Lower leg skin (tissue), 4 donors: ENCODE measurements at regions not wholly inside any gene's neighbourhood (a gene's known extent, or its start where the extent isn't known, plus 50 kb on each side); places are given as distances from the start of the nearest gene placed in this dataset.
A peak's percentile ranks its signal among the peaks of the same experiment; 100 is the strongest.

Experiments used
- DNase-seq, 2 donors: peaks; one replicate each; pipeline ENCODE4 v3.0.0-alpha.2; 2019; ENCODE audit warnings: low spot score in 2 of 2
- H3K4me3 ChIP-seq: fragments of 200-600 bp; sonication (generic); 2 replicates; pipeline ENCODE4 v1.5.1; 2017; ENCODE audit warnings: mild to moderate bottlenecking, low read depth; ENCODE audit not compliant: poor library complexity, severe bottlenecking
- CTCF ChIP-seq, 3 donors: fragments of 450-650 bp; IDR thresholded peaks; one replicate each; pipeline ENCODE4 v1.5.1; 2016; ENCODE audit warnings: antibody characterized with exemption in 3 of 3, mild to moderate bottlenecking in 3 of 3, moderate library complexity in 2 of 3
- POLR2A ChIP-seq, 2 donors: fragments of 450-650 bp; IDR thresholded peaks; one replicate each; pipeline ENCODE4 v1.6.1; 2016 to 2017; ENCODE audit warnings: antibody characterized with exemption in 2 of 2, mild to moderate bottlenecking in 1 of 2, moderate library complexity in 1 of 2
- WGBS, 2 donors: methylation state at CpG; one replicate each; pipeline ENCODE4 v1.1.5; 2018; 5-methylcytosine and 5-hydroxymethylcytosine counted together
- intact Hi-C: fragments of 100-400 bp; cut with DNase I; formaldehyde crosslinking; loops from one replicate; pipeline ENCODE4 v1.15.0; 2023; ENCODE audit warnings: low total_unique reads

GRCh38 chr17:37847102-37847501 is 77.1 kb upstream of the TBC1D3K start:
- no peak overlapping the region for H3K4me3 ChIP-seq
- WGBS, 2 donors, result 88 to 91% methylated on average over 7 of the region's 7 CpGs
- no peak for DNase-seq
- no peak for TF ChIP-seq CTCF (IDR thresholded peaks at IDR 0.05)
- TF ChIP-seq POLR2A (IDR thresholded peaks at IDR 0.05), result no peak
- intact Hi-C loops, result no loop called here

- intact Hi-C loops, result no loop called here
- DNase-seq, result no peak
- no peak for TF ChIP-seq CTCF (IDR thresholded peaks at IDR 0.05)
- TF ChIP-seq POLR2A (IDR thresholded peaks at IDR 0.05), result no peak
- WGBS, 2 donors, result 54 to 64% methylated on average over 15 of the region's 15 CpGs
- H3K4me3 ChIP-seq, result no peak overlapping the region
These were observed 79.3 kb upstream of the TBC1D3K start for GRCh38 chr17:37844977-37845293.

- DNase-seq, result peak; percentile 28 to 90
- intact Hi-C loops, result no loop called here
- 34 to 35% methylated on average over 29 of the region's 29 CpGs for WGBS, 2 donors
- TF ChIP-seq POLR2A (IDR thresholded peaks at IDR 0.05) (no peak), CTCF (IDR thresholded peaks at IDR 0.05) (no peak)
- H3K4me3 ChIP-seq, result no peak overlapping the region
These were observed 79.8 kb upstream of the TBC1D3K start for GRCh38 chr17:37844158-37844976.

GRCh38 chr17:37842401-37842800 is 81.8 kb upstream of the TBC1D3K start:
- WGBS, 2 donors, result 89 to 92% methylated on average over 8 of the region's 8 CpGs
- TF ChIP-seq CTCF (IDR thresholded peaks at IDR 0.05), result no peak
- intact Hi-C loops, result no loop called here
- no peak for DNase-seq
- H3K4me3 ChIP-seq, result no peak overlapping the region

- WGBS, 2 donors, result 76 to 85% methylated on average over 1 of the region's 1 CpG
- no peak overlapping the region for H3K4me3 ChIP-seq
- no peak for DNase-seq
- no peak for TF ChIP-seq CTCF (IDR thresholded peaks at IDR 0.05)
- no peak for TF ChIP-seq POLR2A (IDR thresholded peaks at IDR 0.05)
- intact Hi-C loops, result no loop called here
These were observed 83.0 kb upstream of the TBC1D3K start for GRCh38 chr17:37841232-37841631.

- DNase-seq, result no peak
- intact Hi-C loops, result no loop called here
- 93 to 95% methylated on average over 7 of the region's 7 CpGs for WGBS, 2 donors
- TF ChIP-seq CTCF (IDR thresholded peaks at IDR 0.05), result no peak
- no peak for TF ChIP-seq POLR2A (IDR thresholded peaks at IDR 0.05)
- no peak overlapping the region for H3K4me3 ChIP-seq
These were observed 83.6 kb upstream of the TBC1D3K start for GRCh38 chr17:37840576-37840975.
